ENCODE measurements at regions not wholly inside any gene's neighbourhood (a gene's known extent, or its start where the extent isn't known, plus 50 kb on each side); places are given as distances from the start of the nearest gene placed in this dataset.
"Not testable (repeated sequence)": the region's sequence is repeated elsewhere in the genome, so short reads cannot be mapped to it uniquely, and the experiment has no call there.

DNA sequence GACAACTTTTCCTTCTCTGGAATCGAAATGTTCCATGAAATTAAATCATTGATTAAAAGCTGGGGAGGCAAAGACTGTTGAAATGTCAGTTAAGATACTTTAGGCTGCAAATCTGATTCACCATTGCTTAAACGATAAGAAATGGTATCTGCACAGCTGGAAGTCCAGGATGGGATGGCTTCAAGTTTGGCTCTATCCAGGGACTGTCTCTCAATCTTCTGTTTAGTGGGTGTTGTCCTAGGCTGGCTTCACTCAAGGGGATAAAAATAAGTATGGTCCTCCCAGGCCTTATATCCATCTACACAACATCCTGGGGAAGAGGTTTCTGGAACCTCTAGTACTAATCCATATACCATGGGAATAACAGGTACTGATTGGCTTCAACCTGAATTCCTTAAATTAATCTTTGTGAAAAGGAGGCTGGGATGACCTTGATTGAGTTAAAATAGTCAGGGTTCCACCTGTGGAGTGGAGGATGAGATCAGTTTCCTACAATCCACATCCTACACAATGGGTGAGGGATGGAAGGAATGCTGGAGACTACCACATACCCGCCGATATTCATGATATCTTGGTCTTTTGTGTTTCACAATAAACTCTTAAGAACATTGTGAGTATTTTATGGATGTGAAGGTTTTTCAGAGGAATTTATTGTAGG lies 156.0 kb upstream of the L3MBTL4 start:
- DNase-seq (ENCODE audit: low read depth), result no peak

DNA sequence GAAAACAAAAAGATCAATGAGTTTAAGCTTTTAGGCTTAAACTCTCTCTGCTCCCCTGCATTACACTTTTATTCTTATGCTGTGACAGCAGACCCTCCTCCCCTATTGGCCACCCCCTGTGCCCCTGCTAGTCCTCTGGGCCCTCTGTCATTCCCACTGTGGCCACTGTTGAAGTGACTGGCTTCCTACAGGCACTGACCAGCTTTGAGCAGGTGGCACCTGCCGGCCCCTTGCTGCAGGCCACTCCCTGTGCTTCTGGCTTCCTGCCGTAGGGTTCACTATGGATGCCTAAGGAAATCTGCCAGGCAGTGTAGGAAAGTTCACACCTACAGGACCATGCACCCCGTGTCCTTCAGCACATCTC lies 156.5 kb upstream of the L3MBTL4 start:
- DNase-seq (ENCODE audit: low read depth), result no peak

DNA sequence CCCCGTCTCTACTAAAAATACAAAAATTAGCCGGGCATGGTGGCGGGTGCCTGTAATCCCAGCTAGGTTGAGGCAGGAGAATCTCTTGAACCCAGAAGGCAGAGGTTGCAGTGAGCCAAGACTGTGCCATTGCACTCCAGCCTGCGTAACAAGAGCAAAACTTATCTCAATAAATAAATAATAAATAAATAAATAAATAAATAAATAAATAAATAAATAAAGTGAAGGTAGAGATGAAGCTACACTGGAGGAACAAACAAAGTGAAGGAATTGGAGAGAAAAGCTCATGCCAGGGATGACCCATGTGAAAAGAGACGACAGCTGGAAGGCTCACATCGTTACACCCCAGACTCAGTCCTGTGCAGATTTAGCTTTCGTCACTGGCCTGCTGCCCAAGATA lies 157.3 kb upstream of the ARHGAP28 start:
- DNase-seq (ENCODE audit: low read depth), result not testable (repeated sequence)

DNA sequence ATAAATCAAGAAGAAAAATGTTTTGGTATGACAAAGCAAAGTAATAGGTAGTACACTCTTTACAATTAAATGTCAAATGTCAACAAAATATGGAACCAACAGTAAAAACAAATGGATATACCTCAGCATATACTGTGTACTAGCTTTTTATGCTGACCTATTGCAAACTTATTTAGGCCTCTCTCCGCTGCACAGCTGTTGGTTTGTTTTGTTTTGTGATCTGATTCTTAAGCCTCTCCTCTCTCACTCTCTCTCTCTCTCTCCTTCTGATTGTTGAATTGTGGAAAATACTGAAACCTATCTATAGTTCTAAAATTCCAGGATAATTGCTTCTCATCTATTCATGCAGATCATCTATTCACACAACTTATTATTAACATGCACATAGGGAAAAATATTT lies 154.9 kb upstream of the ARHGAP28 start:
- no peak for DNase-seq (ENCODE audit: low read depth)

DNA sequence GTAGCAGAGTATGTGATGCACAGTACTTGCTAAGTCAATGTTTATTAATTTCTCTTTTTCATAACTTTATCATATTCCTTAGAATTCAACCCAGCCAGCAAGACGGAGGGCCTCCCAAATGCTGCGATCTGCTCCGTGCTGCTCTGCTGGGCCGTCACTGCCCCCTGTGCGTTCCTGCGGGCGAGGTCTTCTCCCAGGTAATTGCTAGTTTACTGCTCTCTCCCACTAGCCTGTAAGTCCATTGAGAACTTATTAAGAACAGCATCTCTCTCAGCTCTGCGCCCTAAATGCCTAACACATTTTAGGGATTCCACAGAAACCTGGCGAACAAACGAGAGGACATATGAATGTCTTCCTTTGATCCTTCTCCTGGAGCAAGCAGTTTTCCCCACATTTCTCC lies 153.6 kb upstream of the ARHGAP28 start:
- no peak for DNase-seq (ENCODE audit: low read depth)

DNA sequence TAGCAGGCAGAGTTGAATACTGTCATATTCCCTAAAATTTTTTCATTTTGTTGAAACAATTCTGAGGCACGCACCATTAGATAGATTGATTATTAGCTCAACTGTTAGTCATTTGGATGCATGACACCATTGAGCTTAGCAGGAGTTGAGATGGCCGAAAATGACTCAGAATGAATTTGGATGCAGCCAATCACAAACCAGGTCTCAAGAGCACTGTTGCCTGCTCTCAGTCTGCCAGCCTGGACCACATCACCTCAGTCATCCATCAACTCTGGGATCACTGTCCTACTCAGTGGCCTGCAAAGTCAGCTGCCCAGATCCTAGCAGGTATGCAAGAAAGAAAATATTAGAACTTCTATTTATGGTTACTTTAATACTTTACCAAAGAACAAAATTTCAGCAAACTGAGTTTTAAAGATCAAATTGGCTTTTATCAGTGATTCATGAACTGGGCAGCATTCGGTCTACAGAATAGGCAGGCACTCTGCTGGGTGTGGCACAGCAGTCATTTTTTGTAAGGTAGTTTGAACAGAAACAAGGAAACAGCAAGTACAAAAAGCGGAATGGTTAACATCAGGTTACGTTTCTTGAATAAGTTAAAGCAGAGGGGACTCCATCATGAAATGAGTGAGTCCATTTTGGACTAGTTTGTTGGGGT lies 152.7 kb upstream of the ARHGAP28 start:
- peak; percentile 2 for DNase-seq (ENCODE audit: low read depth)

DNA sequence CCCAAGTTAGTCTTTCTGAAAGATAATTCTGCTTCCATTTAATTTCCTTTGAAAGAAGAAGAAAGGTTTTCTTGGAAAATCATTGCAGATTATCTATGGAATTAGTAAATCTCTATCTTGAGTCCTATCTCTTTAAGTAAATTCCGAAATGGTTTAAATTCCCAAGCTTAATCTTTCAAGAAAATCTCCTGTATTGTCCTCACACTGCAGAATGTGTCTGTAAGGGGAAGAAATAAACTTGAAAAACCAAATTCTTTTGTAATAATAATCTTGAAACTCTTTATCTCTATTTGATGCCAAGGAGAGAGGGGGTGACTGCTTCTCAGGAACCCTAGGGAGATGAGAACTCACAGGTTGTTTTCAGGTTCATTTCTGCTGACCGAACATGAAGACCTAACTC lies 150.8 kb upstream of the ARHGAP28 start:
- no peak for DNase-seq (ENCODE audit: low read depth)

DNA sequence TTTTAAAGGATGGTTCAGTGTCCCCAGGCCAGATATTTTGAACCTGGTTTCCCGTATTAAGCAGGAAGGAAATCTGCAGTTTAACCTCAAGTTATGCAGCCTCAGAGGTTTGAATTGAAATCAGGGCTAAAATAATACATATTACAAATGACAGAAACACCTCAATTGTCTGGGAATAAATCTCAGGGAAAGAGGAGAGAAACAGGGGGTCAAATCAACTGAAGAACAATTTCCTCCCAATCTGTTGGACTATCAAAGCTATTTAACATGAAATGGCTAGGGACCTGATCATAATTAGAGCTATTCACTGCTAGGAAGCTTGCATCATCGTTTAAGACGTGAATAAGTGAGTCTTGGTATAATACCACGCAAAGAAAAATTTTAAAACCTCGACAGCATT lies 150.0 kb upstream of the ARHGAP28 start:
- no peak for DNase-seq (ENCODE audit: low read depth)

DNA sequence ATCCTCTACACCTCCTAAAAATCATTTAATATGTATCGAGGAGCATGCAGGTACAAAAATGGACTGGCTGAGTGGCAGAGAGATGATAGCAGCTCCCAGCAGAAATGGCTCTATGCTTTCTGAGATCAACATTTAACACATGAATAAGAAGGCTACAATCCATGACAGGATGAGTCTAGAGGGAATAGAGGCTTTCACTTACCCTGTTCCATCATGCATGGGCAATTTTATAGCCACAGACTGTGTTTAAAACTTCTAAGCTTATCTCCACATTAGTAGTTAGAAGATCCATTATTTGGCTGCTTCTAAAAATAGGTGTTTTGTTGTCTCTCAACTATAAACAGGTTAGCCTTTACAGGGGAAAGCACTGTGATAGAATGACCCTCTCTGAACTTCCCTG lies 149.1 kb upstream of the ARHGAP28 start:
- DNase-seq (ENCODE audit: low read depth), result no peak

DNA sequence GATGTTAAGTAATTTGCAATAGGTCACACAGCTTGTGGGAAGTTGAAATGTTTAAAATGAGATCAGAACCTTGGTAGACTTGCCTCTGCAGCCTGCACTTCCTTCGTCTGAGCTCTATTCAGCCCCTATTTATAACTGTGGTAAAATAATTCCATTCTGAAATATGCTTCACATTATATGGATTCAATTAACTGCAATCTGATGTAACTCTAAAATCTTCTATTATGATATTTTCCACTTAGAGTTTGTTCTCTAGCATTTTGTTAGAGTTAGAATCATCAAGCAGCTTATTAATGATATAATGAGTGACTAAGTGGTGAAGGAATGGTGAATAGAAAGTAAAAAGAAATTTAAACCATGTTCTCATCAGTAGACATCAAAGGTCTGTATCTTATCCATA lies 139.6 kb upstream of the ARHGAP28 start:
- DNase-seq (ENCODE audit: low read depth), result no peak

DNA sequence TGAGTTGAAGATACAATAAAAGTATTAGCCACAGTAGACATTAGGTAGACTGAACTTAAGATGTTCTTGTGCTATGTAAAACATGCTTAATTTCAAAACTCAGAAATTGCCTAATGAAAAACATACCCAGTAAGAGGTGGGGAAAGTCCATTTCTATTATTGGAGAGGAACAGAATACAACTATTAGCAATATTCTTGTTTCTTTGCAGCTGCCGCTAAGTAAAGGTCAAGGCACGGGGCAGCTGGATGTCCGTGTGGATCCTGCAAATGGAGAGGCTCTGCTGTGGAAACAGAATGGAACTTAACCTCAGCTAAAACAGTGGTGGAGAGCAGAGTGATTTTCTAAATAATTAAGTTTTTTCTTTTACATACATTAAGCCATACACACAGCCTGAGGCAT lies 139.2 kb upstream of the ARHGAP28 start:
- DNase-seq (ENCODE audit: low read depth), result no peak

DNA sequence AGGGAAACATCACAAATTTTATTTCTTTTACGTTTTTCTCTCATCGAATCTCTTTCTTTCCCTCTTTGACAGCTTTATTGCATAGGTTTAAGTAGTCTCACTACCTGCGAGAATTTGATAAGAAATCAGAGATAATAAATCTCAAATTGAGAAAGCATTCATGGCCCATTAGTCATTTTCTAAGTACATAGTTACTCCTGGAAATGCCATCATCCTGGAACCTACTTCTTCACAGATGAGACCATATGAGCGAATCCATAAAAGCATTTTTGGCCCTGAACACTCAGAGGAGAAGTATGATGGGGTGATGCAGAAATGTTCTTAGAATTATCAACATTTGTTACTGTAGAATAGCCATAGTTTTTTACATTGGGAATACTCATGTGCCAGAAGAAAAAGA lies 138.0 kb upstream of the ARHGAP28 start:
- DNase-seq (ENCODE audit: low read depth), result no peak

DNA sequence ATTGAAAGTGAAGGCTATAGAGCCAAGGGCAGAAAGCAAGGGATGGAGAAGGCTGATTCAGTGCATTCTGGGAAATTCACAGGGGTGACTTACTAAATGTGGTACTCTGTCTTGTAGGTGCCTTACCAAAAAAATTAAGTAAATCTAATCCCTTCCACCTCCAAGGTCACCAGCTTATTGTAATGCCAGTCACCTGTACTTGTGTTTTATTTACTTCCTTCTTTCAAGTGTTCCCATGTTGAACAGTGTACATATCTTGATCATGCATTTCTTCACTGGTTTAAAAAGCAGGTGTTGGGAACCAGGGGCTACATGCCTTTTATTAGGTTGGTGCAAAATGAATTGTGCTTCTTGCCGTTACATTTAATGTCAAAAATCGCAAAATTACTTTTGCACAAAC lies 137.0 kb upstream of the ARHGAP28 start:
- DNase-seq (ENCODE audit: low read depth), result no peak

DNA sequence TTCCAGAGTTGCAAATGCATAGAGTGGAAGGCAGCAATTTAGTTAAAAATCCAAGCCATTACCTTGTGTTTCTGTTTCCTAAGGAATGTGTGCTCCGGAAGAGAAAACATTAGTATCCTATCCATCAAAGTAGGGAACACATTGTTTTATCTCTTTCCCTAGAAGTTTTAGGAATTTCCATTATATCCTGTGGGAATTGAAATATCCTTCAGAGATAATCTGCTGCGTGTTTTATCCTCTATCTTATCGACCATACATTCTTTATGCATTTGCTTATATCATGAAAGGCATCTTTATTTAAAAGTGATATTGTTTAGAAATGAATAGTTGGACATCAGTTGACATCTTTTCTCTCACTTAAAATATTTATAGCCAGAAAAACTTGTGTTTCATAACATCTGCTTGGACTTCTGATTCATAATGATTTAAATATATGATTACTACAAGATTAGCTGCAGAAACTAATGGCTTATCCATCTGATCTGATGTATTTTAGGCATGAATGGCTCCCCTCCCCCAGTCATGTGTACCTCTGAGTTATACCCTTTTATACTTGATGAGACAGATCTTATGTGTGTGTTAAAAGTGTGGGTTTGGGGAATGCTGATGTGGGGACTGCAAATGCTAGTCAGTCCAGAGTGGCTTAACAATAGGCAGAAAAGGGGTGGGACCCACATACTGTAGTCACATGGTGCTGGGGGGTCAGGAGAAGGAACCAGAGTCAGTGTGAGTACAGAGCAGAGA lies 136.2 kb upstream of the ARHGAP28 start:
- DNase-seq (ENCODE audit: low read depth), result no peak

DNA sequence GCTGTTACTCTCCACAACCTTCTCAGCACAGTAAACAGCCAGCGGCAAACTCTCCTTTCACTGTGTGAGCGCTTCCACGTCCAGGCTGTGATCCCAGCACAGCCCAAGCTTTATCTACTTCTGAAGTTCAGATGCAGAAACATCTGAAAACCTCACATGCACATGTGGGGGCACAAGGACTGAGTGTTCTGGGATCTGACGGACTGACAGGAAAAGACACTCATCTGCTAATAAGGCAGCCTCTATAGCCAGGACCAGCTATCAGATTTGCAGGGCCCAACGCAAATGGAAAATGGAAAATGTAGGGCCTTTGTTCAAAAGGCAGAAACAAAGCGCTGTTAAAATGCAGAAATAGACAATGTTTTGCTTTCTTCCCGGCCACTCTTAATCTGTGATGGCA lies 133.8 kb upstream of the ARHGAP28 start:
- no peak for DNase-seq (ENCODE audit: low read depth)

DNA sequence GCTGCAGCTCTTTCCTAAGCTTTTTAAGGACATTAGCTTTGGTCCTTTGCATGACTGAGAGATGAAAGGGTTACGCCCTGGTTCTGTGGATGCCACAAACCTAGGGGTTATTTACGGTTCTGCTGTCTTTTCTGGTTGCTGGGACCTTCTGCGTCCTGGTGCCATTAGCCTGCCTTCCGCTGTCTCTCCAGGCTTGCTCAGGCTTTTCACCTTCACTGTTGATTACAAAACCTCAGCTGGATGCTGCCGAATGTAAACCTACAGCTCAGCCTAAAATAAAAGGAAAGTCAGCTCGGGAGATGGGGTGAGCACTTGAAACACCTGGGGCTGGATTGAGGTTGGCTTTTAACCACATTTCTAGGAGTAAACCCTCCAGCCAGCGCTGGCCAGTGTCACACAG lies 130.9 kb upstream of the ARHGAP28 start:
- DNase-seq (ENCODE audit: low read depth), result no peak

DNA sequence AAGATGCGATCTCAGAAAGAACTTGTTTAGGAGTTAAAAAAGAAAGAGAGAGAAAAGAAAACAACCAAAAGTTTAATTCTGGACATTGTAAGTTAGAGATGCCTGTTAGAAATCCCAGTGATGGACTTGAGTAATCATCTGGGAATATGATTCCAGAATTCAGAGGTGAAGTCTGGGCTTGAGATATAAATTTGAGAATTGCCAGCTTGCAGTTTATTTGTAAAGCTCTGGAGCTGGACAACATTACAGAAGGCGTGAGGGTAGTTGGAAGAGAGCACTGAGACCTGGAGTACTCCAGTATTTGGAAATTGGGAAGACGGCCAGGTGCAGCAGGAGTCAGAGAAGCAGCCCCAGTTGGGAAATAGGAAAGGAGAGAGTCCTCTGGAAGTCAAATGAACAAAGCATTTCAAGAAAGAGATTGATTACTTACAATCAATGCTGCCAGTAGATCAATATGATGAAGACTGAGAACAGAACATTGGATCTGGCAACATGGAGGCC lies 128.8 kb upstream of the ARHGAP28 start:
- DNase-seq (ENCODE audit: low read depth), result no peak

DNA sequence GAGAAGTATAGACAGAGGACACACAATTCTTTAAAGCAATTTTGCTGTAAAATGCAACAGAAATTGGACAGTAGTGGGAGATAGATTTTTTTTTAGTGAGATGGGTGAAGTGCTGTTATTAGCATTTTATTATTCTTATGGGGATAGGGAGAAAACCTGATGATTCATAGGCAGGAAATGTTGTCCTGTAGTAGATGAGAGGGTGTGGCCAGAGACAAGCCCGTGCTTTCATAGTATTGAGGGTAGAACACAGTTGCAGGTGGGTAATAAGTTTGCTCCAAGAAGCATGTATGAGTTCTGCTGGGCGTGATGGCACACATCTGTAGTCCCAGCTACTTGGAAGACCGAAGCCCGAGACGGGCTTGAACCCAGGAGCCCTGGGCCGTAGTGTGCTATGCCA lies 128.3 kb upstream of the ARHGAP28 start:
- DNase-seq (ENCODE audit: low read depth), result no peak

DNA sequence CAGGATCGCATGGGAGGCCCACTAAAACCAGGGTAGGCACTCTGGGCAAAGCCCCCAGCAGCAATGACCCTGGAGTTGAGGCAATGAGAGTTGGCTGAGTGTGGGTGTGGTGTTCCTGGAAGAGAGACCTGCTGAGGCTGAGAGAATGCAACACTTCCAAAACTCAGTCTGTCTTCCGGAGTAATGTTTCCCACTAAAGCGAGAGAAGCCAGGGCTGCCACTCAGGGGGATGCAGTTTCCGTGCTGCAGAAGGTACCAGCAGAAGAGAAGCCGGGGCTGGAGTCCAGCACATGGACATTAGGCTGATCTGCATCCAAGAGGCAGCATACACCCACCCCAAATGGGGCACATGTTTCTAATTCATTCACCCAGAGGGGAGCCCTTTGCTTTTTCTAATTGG lies 127.2 kb upstream of the ARHGAP28 start:
- no peak for DNase-seq (ENCODE audit: low read depth)

DNA sequence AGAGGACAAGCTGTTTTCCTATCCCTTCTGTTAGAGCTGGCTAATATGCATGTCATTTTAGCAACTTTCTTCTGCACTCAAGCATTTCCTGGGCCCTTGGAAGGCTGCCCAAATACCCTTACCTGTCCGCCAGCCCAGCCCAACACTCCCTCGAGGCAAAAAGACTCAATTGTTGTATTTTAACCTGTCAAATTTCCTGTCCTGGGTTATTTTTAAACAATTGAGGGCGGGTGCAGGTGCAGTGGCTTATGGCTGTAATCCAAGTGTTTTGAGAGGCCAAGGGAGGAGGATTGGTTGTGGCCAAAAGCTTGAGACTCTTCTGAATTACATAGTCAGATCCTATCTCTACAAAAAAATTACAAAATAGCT lies 125.0 kb upstream of the ARHGAP28 start:
- DNase-seq (ENCODE audit: low read depth), result no peak

DNA sequence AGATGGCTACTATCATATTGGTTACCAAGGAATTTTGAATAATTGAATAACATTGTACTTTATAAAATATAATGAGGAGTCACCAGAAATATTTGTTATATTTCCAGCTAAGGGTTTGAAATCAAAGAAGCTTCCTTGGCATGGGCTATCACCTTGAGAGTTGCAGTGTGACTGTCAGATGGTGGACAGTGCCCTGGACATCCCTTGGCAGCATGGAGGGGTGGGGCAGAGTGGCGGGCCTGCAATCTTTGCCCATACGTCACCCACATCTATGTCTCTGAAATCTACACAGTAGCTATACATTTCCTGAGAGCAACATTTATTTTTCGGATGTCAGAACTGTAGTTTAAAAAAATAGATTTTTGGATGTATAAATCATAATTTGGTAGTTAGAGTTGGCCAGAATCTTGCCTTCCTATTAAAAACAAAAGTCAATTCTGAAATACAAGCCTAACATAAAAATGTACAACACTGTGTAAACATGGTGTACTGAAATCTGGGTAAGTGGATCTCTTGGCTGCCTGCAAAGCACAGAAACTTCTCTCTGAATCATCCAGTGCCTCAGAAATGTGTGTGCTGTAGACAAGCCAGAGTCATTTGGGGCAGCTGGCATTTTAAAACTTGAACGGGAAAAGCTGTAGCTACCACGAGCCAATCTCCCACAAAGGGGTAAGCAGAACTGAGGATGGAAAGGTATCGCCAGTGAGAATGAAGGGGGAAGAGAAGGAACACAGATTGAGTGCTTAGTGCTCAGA lies 124.2 kb upstream of the ARHGAP28 start:
- DNase-seq (ENCODE audit: low read depth), result no peak

DNA sequence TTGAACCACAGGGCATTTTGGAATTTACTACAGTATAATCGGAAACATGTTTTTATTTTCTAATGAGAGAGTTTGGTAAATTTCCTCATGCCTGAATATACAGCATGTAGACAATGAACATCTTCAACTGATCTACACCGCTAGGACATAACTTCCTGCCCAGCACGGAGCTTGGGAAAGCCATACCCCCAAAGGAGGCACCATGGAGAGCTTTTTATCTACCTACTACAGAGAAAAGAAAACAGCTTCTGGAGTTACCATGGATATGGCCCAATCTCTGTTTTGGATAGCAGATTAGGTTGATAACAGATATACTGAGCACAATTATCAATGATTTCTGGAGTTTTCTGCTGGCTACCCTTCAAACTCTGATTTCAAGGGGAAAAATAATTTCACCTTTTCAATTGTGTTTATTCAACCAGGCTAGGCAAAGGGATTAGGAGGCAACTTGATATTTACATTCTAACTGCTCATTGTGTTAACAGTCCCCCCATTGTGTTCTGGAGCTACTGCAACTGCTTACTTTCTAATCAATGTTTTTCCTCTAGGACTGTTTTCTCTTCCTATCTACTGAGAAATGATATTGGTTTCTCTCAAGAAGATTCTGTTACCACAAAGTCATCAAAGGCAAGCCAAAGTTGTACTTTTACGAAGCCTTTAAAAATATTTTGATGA lies 123.0 kb upstream of the ARHGAP28 start:
- no peak for DNase-seq (ENCODE audit: low read depth)

Data from Daoy (cell line).